ENCODE measurements at regions not wholly inside any gene's neighbourhood (a gene's known extent, or its start where the extent isn't known, plus 50 kb on each side); places are given as distances from the start of the nearest gene placed in this dataset.

DNA sequence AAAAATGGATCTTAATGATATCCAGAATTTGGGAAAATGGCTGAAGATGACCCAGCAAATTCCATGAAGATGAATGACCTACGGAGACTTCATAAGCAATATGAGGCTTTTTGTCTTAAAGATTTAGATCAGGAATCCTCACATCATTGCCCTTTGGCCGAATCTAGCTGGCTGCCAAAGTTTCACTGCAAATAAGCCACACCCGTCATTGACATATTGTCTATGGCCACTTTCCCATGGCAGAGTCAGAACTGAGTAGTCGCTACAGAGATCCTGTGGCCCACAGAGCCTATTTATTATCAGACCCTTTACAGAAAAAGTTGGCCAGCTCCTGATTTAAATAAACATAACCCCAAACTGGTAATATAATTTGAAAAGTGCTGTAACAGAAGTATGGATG is 307.4 kb upstream of the RARB start:
- POLR2A ChIA-PET (ENCODE audit: low non-redundant PET) = no interaction called here
- no peak overlapping the region for H3K27ac ChIP-seq
- TF ChIP-seq, protein P1, sequence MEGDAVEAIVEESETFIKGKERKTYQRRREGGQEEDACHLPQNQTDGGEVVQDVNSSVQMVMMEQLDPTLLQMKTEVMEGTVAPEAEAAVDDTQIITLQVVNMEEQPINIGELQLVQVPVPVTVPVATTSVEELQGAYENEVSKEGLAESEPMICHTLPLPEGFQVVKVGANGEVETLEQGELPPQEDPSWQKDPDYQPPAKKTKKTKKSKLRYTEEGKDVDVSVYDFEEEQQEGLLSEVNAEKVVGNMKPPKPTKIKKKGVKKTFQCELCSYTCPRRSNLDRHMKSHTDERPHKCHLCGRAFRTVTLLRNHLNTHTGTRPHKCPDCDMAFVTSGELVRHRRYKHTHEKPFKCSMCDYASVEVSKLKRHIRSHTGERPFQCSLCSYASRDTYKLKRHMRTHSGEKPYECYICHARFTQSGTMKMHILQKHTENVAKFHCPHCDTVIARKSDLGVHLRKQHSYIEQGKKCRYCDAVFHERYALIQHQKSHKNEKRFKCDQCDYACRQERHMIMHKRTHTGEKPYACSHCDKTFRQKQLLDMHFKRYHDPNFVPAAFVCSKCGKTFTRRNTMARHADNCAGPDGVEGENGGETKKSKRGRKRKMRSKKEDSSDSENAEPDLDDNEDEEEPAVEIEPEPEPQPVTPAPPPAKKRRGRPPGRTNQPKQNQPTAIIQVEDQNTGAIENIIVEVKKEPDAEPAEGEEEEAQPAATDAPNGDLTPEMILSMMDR (conservative IDR thresholded peaks at IDR 0.05; ENCODE audit: low read depth) = no peak
- no peak for DNase-seq (ENCODE audit: low spot score)
- CTCF ChIA-PET = no interaction called here

DNA sequence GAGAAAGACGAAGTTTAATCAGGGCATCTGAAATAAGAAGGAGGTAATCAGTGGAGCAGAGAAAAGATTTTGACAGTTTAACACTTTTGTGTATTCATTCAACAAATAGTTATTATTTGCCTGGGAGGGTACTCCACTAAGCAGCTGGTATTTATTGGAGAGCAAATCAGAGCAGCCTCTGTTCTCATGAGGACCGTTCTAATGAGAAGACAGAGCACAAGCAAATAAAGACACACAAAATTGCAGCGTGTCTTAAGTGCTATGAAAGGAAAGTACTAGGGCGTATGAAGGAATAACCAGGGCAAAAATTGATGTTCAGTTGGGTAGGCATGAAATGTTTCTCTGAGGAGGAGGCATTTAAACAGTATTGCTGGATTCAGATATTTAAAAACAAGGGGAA is 302.9 kb upstream of the RARB start:
- TF ChIP-seq, protein P1 (conservative IDR thresholded peaks at IDR 0.05; ENCODE audit: low read depth) = no peak
- CTCF ChIA-PET = no interaction called here
- H3K27ac ChIP-seq = no peak overlapping the region
- no peak for DNase-seq (ENCODE audit: low spot score)
- POLR2A ChIA-PET (ENCODE audit: low non-redundant PET) = no interaction called here

DNA sequence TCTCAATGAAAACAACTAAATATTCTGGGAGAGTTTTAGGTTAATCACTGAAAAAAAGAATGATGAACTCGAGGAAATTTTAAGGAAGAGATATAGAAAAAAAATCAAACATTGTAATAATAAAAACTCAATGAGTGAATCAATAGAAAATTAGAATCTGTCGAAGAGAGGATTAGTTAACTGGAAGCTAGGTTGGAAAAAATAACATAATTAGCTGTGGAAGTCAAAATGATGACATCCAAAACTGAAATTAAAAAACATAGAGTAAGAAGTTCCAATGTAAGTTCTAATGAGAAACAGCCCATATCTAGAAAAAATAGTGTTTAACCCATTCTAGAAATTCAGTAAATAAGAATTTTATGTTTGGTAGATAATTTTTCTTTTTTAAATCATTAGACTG is 299.3 kb upstream of the RARB start:
- CTCF ChIA-PET = no interaction called here
- DNase-seq (ENCODE audit: low spot score) = no peak
- TF ChIP-seq, protein P1 (conservative IDR thresholded peaks at IDR 0.05; ENCODE audit: low read depth) = no peak
- POLR2A ChIA-PET (ENCODE audit: low non-redundant PET) = no interaction called here
- H3K27ac ChIP-seq = no peak overlapping the region

DNA sequence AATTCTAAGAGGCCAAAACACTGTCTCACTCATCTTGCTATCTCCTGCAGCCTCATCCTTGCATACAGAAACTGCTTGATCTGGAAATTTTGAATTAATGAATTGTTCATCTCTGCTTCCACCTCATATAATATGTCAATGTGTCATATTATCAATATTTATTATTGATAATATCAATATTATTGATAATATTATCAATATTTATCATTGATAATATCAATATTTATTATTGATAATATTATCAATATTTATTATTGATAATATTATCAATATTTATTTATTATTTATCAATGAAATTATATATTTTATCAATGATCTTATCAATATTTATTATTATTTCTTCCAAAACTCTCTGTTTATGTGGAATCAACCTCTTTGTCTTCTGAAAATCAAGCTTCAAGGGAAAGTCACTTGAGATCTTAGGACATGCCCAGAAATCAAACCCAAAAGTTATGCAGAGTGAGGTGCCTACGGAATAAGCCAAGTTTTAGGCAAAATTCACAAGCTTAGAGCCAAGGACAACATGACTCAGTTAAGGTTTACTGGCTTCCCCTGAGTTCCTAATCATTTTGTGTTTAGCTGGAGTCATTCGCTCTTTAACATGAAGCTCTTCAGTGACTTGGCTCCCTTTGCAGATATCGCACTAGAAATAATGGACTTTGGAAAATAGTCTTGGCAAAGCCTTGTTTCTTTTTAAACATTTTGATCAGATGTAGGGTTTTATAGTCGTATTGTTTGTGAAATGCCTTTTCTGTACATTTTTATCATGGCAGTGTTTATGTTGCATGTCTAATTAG is 297.1 kb upstream of the RARB start:
- ChIA-PET POLR2A (ENCODE audit: low non-redundant PET) (no interaction called here), CTCF (no interaction called here)
- H3K27ac ChIP-seq = no peak overlapping the region
- TF ChIP-seq, protein P1 (conservative IDR thresholded peaks at IDR 0.05; ENCODE audit: low read depth) = no peak
- DNase-seq (ENCODE audit: low spot score) = no peak

DNA sequence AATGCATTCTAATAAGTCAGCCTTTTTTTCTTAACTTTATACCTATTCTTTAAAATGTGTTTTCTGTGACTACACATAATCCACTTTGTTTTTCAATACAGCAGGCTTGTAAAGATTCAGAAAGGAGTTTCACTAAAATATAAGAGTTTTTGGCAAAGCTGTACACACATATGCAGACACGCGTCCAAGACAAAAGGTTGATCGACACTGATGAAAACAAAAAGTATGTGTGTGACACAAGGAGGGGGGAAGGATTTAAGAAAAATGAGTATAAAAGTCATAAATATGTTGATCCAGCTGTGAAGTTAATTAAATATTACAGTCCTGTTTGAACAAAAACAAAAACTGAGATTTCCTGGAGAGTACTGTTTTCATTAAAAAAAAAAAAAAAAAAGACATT is 294.5 kb upstream of the RARB start:
- ChIA-PET POLR2A (ENCODE audit: low non-redundant PET) (no interaction called here), CTCF (no interaction called here)
- DNase-seq (ENCODE audit: low spot score) = no peak
- TF ChIP-seq, protein P1 (conservative IDR thresholded peaks at IDR 0.05; ENCODE audit: low read depth) = no peak
- no peak overlapping the region for H3K27ac ChIP-seq

DNA sequence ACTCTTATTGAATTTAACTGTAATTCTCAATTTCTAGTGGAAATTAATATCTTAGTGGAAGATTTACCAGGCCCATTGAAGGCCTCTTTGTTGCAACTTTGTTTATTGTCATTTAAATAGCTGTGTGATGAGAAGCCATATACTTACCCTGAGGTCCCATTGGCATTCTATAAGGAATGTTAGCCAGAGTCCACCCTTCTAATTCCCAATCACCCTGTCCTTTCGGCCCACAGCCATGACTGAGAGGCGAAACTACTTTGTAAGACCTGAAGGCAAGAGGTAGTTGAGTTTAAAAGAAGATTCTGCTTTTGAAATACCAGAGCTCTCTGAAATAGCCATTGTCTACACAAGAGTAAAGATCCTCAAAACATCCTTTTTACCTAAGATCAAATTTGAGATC is 290.5 kb upstream of the RARB start:
- no peak for DNase-seq (ENCODE audit: low spot score)
- CTCF ChIA-PET = no interaction called here
- TF ChIP-seq, protein P1 (conservative IDR thresholded peaks at IDR 0.05; ENCODE audit: low read depth) = no peak
- POLR2A ChIA-PET (ENCODE audit: low non-redundant PET) = no interaction called here
- no peak overlapping the region for H3K27ac ChIP-seq

Measured in RWPE1 (cell line).